PFSK-1 (cell line): ENCODE measurements at regions not wholly inside any gene's neighbourhood (a gene's known extent, or its start where the extent isn't known, plus 50 kb on each side); places are given as distances from the start of the nearest gene placed in this dataset.

ENCODE experiments used
- POLR2AphosphoS5 ChIP-seq: IDR thresholded peaks from 2 replicates; pipeline ENCODE4 v1.6.1; 2012; ENCODE audit warnings: low read depth, mild to moderate bottlenecking, control low read depth, low read length, moderate library complexity
- SIN3A ChIP-seq: IDR thresholded peaks from 2 replicates; pipeline ENCODE4 v1.6.1; 2012; ENCODE audit warnings: mild to moderate bottlenecking, low read length, moderate library complexity, borderline replicate concordance; ENCODE audit not compliant: insufficient read depth

DNA sequence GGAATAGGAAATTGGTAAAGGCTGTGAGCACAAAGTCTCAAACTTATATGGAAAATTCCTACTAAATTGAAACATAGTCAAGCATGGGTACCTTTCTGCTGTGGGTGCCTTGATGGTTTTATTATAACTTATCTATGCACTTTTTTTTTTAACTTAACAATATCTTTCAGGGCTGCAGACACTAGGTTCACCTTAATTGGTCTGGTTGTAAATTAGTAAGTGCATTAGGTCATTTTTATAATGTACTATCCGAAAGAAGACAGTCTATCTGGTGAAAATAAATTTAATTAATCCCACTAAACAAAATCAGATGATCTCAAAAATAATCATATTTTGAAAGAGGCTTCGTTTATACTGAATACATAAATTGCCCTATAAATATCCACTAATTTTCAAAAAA is 446.8 kb upstream of the DCN start:
- no peak for TF ChIP-seq SIN3A
- no peak for TF ChIP-seq POLR2AphosphoS5
